AG04449 (cell line): ENCODE measurements at regions not wholly inside any gene's neighbourhood (a gene's known extent, or its start where the extent isn't known, plus 50 kb on each side); places are given as distances from the start of the nearest gene placed in this dataset.

ENCODE experiments used
- CTCF ChIA-PET: fragments of 350-600 bp; formaldehyde crosslinking; extraction: SDS; loops from one replicate; lab custom pipeline; 2021; ENCODE audit warnings: antibody characterized with exemption; lab: Yijun Ruan, JAX
- POLR2A ChIA-PET: fragments of 400-600, 350-600 bp; formaldehyde crosslinking; extraction: SDS; loops from one replicate; lab custom pipeline; 2020; ENCODE audit warnings: antibody characterized with exemption, inconsistent platforms; lab: Yijun Ruan, JAX
- DNase-seq: peaks from one replicate; pipeline ENCODE4 v3.0.0-alpha.2; 2010; ENCODE audit warnings: low read depth, low spot score
- H3K4me3 ChIP-seq: 2 replicates; pipeline ENCODE4 v1.5.1; 2011; ENCODE audit warnings: low read depth, mild to moderate bottlenecking, control low read depth, low read length
- CTCF ChIP-seq: IDR thresholded peaks from one replicate; pipeline ENCODE4 v1.5.1; 2011; ENCODE audit warnings: mild to moderate bottlenecking, moderate library complexity, low read length, control low read depth, inconsistent platforms; ENCODE audit not compliant: insufficient read depth; ENCODE audit errors: missing control alignments

- no peak for TF ChIP-seq CTCF
- H3K4me3 ChIP-seq, result no peak overlapping the region
- no peak for DNase-seq
- ChIA-PET CTCF (no interaction called here), POLR2A (no interaction called here)
These were observed 50.3 kb upstream of the CACNA1A start for GRCh38 chr19:13556552-13556951.
